ENCODE measurements at regions not wholly inside any gene's neighbourhood (a gene's known extent, or its start where the extent isn't known, plus 50 kb on each side); places are given as distances from the start of the nearest gene placed in this dataset.

GRCh38 chr17:79370594-79370993 is 240.3 kb downstream of the RBFOX3 start:
- TF ChIP-seq POLR2A (IDR thresholded peaks at IDR 0.05; ENCODE audit: borderline replicate concordance, extremely low read depth, insufficient read depth, insufficient read length) (no peak), CTCF (IDR thresholded peaks at IDR 0.05 in 2 of 3, conservative IDR thresholded peaks at IDR 0.05 in 1 of 3; ENCODE audit: borderline replicate concordance in 1 of 3, insufficient read depth in 1 of 3, low read depth in 2 of 3, low read length in 2 of 3) (no peak), EGR1 (IDR thresholded peaks at IDR 0.05; ENCODE audit: low read depth) (no peak), CEBPB (IDR thresholded peaks at IDR 0.05; ENCODE audit: low read depth) (no peak), POLR2AphosphoS5 (IDR thresholded peaks at IDR 0.05; ENCODE audit: low read depth, low read length) (no peak)
